ENCODE measurements at regions not wholly inside any gene's neighbourhood (a gene's known extent, or its start where the extent isn't known, plus 50 kb on each side); places are given as distances from the start of the nearest gene placed in this dataset.
"Not testable (repeated sequence)": the region's sequence is repeated elsewhere in the genome, so short reads cannot be mapped to it uniquely, and the experiment has no call there.

DNA sequence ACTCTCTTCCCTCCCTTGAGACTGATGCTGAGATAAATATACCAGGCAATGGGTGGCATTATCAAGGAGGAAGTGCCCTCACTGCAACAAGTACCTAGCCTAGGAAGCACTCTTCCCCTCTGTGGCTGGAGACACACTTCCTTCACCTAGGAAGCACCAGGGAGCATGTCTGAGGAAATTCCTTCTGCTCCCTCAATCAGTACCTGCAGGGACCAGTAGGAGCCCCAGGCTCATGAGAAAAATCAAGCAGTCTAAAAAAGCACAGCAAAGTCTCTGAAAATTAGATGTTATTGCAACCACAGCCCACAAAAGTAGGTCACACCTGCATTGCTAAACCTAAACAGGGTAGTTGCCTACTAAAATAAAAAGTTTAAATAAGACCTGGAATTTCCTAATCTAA is 78.2 kb upstream of the TRPM1 start:
- no peak overlapping the region for H3K4me3 ChIP-seq (ENCODE audit: low read depth, low read length)
- no peaks in the 10 kb centered on the region for H3K4me1 ChIP-seq (ENCODE audit: control insufficient read depth, insufficient read depth, low read length)
- H3K9me3 ChIP-seq (ENCODE audit: control insufficient read depth, insufficient read depth, low read length) = no peaks in the 10 kb centered on the region
- no peak overlapping the region for H3K9ac ChIP-seq (ENCODE audit: low read depth, low read length)
- H3K27me3 ChIP-seq (ENCODE audit: control insufficient read depth, insufficient read depth, low read length) = no peaks in the 10 kb centered on the region
- no peak overlapping the region for H3K27ac ChIP-seq (ENCODE audit: low read depth, low read length)
- no peaks in the 10 kb centered on the region for H3K36me3 ChIP-seq (ENCODE audit: control insufficient read depth, insufficient read depth, low read length)

DNA sequence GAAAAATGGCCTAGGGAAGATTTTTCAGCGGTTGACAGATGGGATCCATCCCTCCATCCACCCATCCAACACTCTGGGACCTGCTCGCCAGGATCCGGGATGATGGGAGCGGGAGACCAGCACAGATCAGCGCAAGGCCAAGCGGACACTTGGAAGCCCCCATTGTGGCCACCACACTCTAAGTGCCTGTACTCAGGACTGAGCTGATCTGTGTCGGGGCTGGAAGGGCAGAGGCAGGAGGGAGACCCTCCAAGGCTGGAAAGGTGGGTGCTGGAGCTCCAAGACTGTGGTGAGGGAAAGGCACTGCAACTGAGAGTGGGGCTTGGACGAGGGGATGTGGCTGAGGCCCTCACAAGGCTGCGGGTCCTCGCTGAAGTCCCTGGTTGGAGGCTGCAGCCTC is 91.8 kb upstream of the TRPM1 start:
- no peak overlapping the region for H3K9ac ChIP-seq (ENCODE audit: low read depth, low read length)
- no peaks in the 10 kb centered on the region for H3K36me3 ChIP-seq (ENCODE audit: control insufficient read depth, insufficient read depth, low read length)
- no peaks in the 10 kb centered on the region for H3K27me3 ChIP-seq (ENCODE audit: control insufficient read depth, insufficient read depth, low read length)
- H3K27ac ChIP-seq (ENCODE audit: low read depth, low read length) = no peak overlapping the region
- H3K4me1 ChIP-seq (ENCODE audit: control insufficient read depth, insufficient read depth, low read length) = no peaks in the 10 kb centered on the region
- H3K4me3 ChIP-seq (ENCODE audit: low read depth, low read length) = no peak overlapping the region
- H3K9me3 ChIP-seq (ENCODE audit: control insufficient read depth, insufficient read depth, low read length) = 0 out of 2 replicates have a peak, but pooled peaks cover 3% of the 10 kb centered on the region

- Histone ChIP-seq H3K9me3 (ENCODE audit: control insufficient read depth, insufficient read depth, low read length) (no peaks in the 10 kb centered on the region), H3K27ac (ENCODE audit: low read depth, low read length) (no peak overlapping the region), H3K4me1 (ENCODE audit: control insufficient read depth, insufficient read depth, low read length) (no peaks in the 10 kb centered on the region), H3K36me3 (ENCODE audit: control insufficient read depth, insufficient read depth, low read length) (no peaks in the 10 kb centered on the region), H3K27me3 (ENCODE audit: control insufficient read depth, insufficient read depth, low read length) (no peaks in the 10 kb centered on the region), H3K9ac (ENCODE audit: low read depth, low read length) (no peak overlapping the region), H3K4me3 (ENCODE audit: low read depth, low read length) (no peak overlapping the region)
Observed at GRCh38 chr15:31195871-31196270, 94.3 kb upstream of the TRPM1 start.

GRCh38 chr15:31197497-31198414 is 96.2 kb upstream of the TRPM1 start:
- Histone ChIP-seq H3K9ac (ENCODE audit: low read depth, low read length) (no peak overlapping the region), H3K36me3 (ENCODE audit: control insufficient read depth, insufficient read depth, low read length) (no peaks in the 10 kb centered on the region), H3K4me3 (ENCODE audit: low read depth, low read length) (no peak overlapping the region), H3K27ac (ENCODE audit: low read depth, low read length) (no peak overlapping the region), H3K4me1 (ENCODE audit: control insufficient read depth, insufficient read depth, low read length) (no peaks in the 10 kb centered on the region), H3K27me3 (ENCODE audit: control insufficient read depth, insufficient read depth, low read length) (no peaks in the 10 kb centered on the region), H3K9me3 (ENCODE audit: control insufficient read depth, insufficient read depth, low read length) (no peaks in the 10 kb centered on the region)

DNA sequence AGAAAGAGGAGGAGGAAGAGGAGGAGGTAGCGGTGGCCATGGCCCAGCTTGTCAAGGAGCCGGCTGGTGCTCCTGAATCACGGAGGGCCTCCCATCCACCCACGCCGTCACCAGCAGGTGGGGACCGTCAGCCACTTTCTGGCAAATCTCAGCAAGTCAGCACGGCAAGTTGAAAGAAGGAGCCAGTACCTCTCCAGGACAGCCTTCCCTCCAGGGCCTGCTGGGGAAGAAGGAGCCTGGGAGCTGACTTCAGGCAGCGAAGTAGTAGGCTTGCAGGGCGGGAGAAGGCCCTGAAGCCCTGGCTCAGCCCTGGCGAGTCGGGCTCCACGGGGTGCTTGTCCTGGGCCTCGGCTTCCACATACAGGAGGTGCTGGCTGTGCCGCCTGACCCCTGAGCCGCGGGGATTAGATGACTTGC is 99.2 kb upstream of the TRPM1 start:
- Histone ChIP-seq H3K4me1 (ENCODE audit: control insufficient read depth, insufficient read depth, low read length) (no peaks in the 10 kb centered on the region), H3K27ac (ENCODE audit: low read depth, low read length) (no peak overlapping the region), H3K36me3 (ENCODE audit: control insufficient read depth, insufficient read depth, low read length) (no peaks in the 10 kb centered on the region), H3K27me3 (ENCODE audit: control insufficient read depth, insufficient read depth, low read length) (no peaks in the 10 kb centered on the region), H3K4me3 (ENCODE audit: low read depth, low read length) (no peak overlapping the region), H3K9me3 (ENCODE audit: control insufficient read depth, insufficient read depth, low read length) (no peaks in the 10 kb centered on the region), H3K9ac (ENCODE audit: low read depth, low read length) (no peak overlapping the region)

DNA sequence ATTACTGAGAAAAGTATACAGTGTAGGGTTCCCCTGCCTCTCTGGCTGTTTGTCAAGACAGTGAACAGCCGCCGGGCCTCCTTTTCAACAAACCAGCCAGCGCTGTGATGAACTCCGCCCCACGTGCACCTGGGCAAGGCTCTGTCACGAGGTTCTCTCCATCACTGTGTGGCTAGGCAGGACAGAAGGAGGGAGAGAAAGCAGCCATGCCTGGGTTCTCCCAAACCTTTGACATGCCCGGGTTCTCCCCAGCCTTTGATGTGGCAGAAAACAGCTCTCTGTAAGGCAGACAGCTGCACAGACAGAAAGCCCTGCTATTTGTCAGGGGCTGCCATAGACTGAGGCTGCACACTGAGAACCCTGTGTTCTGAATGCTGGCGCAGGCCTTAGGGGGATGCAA is 101.4 kb upstream of the TRPM1 start:
- Histone ChIP-seq H3K9ac (ENCODE audit: low read depth, low read length) (no peak overlapping the region), H3K36me3 (ENCODE audit: control insufficient read depth, insufficient read depth, low read length) (no peaks in the 10 kb centered on the region), H3K27me3 (ENCODE audit: control insufficient read depth, insufficient read depth, low read length) (no peaks in the 10 kb centered on the region), H3K27ac (ENCODE audit: low read depth, low read length) (no peak overlapping the region), H3K9me3 (ENCODE audit: control insufficient read depth, insufficient read depth, low read length) (no peaks in the 10 kb centered on the region), H3K4me1 (ENCODE audit: control insufficient read depth, insufficient read depth, low read length) (no peaks in the 10 kb centered on the region), H3K4me3 (ENCODE audit: low read depth, low read length) (no peak overlapping the region)

- Histone ChIP-seq H3K36me3 (ENCODE audit: control insufficient read depth, insufficient read depth, low read length) (no peaks in the 10 kb centered on the region), H3K9ac (ENCODE audit: low read depth, low read length) (no peak overlapping the region), H3K27ac (ENCODE audit: low read depth, low read length) (no peak overlapping the region), H3K4me1 (ENCODE audit: control insufficient read depth, insufficient read depth, low read length) (no peaks in the 10 kb centered on the region), H3K4me3 (ENCODE audit: low read depth, low read length) (no peak overlapping the region), H3K27me3 (ENCODE audit: control insufficient read depth, insufficient read depth, low read length) (no peaks in the 10 kb centered on the region), H3K9me3 (ENCODE audit: control insufficient read depth, insufficient read depth, low read length) (no peaks in the 10 kb centered on the region)
Observed at GRCh38 chr15:31203999-31204398, 102.5 kb upstream of the TRPM1 start.

DNA sequence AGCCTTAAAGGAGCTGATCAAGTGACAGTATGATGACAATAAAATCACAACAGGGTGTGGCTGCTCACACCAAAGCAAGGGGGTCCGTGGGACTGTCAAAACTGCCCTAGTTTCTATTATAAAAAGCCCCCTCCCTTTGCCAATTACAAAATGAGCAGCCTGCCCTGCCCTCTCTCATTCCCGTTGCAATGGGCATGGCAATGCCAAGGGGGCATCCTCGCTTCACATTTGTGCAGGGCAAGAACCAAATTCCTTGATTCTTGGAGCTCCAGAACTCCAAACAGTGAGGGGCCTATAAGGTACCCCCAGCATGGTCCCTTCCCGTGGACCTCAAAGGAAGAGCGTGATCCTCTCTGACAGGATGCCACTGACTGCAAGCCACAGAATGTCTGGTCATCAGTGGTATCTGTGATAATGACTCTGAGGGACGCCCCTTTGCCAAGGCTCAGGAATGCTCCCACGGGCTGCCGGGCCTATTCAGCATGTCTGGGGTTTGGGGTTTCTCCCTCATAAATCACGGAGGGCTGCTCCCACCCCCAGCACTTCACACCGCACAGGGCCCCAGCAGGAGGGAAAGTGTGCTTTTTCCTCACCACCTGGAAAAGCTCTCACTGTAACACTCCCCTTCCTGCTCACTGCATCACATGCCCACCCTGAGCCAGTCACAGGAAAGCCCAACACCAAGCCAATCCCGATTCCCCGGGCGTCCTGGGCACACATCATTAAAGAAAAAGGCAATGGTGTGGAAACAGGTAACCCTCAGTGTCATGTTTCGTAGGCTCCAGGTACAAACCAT is 105.1 kb upstream of the TRPM1 start:
- Histone ChIP-seq H3K9ac (ENCODE audit: low read depth, low read length) (no peak overlapping the region), H3K27me3 (ENCODE audit: control insufficient read depth, insufficient read depth, low read length) (no peaks in the 10 kb centered on the region), H3K4me3 (ENCODE audit: low read depth, low read length) (no peak overlapping the region), H3K36me3 (ENCODE audit: control insufficient read depth, insufficient read depth, low read length) (no peaks in the 10 kb centered on the region), H3K9me3 (ENCODE audit: control insufficient read depth, insufficient read depth, low read length) (peaks cover 4% of the 10 kb centered on the region; the same call in 1 of the 2 replicates), H3K4me1 (ENCODE audit: control insufficient read depth, insufficient read depth, low read length) (no peaks in the 10 kb centered on the region), H3K27ac (ENCODE audit: low read depth, low read length) (no peak overlapping the region)

- Histone ChIP-seq H3K9ac (ENCODE audit: low read depth, low read length) (no peak overlapping the region), H3K36me3 (ENCODE audit: control insufficient read depth, insufficient read depth, low read length) (no peaks in the 10 kb centered on the region), H3K4me3 (ENCODE audit: low read depth, low read length) (no peak overlapping the region), H3K27me3 (ENCODE audit: control insufficient read depth, insufficient read depth, low read length) (no peaks in the 10 kb centered on the region), H3K4me1 (ENCODE audit: control insufficient read depth, insufficient read depth, low read length) (no peaks in the 10 kb centered on the region), H3K9me3 (ENCODE audit: control insufficient read depth, insufficient read depth, low read length) (peaks cover 4% of the 10 kb centered on the region; the same call in 1 of the 2 replicates), H3K27ac (ENCODE audit: low read depth, low read length) (no peak overlapping the region)
Observed at GRCh38 chr15:31207246-31207645, 105.7 kb upstream of the TRPM1 start.

DNA sequence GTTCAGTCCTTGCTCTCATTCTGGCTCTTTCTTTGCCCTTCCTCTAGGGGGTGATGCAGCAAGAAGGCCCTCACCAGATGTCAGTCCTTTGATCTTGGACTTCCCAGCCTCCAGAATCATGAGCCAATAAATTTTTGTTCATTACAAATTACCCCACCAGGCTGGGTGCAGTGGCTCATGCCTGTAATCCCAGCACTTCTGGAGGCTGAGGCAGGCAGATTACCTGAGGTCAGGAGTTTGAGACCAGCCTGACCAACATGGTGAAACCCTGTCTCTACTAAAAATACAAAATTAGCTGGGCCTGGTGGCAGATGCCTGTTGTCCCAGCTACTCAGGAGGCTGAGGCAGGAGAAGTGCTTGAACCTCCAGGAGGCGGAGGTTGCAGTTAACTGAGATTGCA is 106.3 kb upstream of the TRPM1 start:
- not testable (repeated sequence) for H3K27me3 ChIP-seq (ENCODE audit: control insufficient read depth, insufficient read depth, low read length); H3K27ac ChIP-seq (ENCODE audit: low read depth, low read length); H3K4me3 ChIP-seq (ENCODE audit: low read depth, low read length)

GRCh38 chr15:31208817-31209216 is 107.3 kb upstream of the TRPM1 start:
- no peaks in the 10 kb centered on the region for H3K27me3 ChIP-seq (ENCODE audit: control insufficient read depth, insufficient read depth, low read length)

More for the DNA sequence above, 106.3 kb upstream of the TRPM1 start:
- H3K4me1 ChIP-seq (ENCODE audit: control insufficient read depth, insufficient read depth, low read length); H3K9ac ChIP-seq (ENCODE audit: low read depth, low read length); H3K36me3 ChIP-seq (ENCODE audit: control insufficient read depth, insufficient read depth, low read length); H3K9me3 ChIP-seq (ENCODE audit: control insufficient read depth, insufficient read depth, low read length): not testable (repeated sequence)

More at GRCh38 chr15:31208817-31209216, 107.3 kb upstream of the TRPM1 start:
- H3K4me3 ChIP-seq (ENCODE audit: low read depth, low read length) = no peak overlapping the region
- H3K27ac ChIP-seq (ENCODE audit: low read depth, low read length) = no peak overlapping the region
- H3K9ac ChIP-seq (ENCODE audit: low read depth, low read length) = no peak overlapping the region
- H3K9me3 ChIP-seq (ENCODE audit: control insufficient read depth, insufficient read depth, low read length) = peaks cover 4% of the 10 kb centered on the region; the same call in 1 of the 2 replicates
- no peaks in the 10 kb centered on the region for H3K36me3 ChIP-seq (ENCODE audit: control insufficient read depth, insufficient read depth, low read length)
- no peaks in the 10 kb centered on the region for H3K4me1 ChIP-seq (ENCODE audit: control insufficient read depth, insufficient read depth, low read length)

Data from HUES48 (cell line).